ENCODE measurements at regions not wholly inside any gene's neighbourhood (a gene's known extent, or its start where the extent isn't known, plus 50 kb on each side); places are given as distances from the start of the nearest gene placed in this dataset.

- TF ChIP-seq YY1 (IDR thresholded peaks at IDR 0.05; ENCODE audit: insufficient read depth, insufficient read length), result no peak
- no peak for TF ChIP-seq ZNF274 (IDR thresholded peaks at IDR 0.05; ENCODE audit: low read depth, low read length)
Measured at GRCh38 chr1:223001653-223002634, 141.1 kb downstream of the TLR5 start.
